HG03097 (cell line): ENCODE measurements at regions not wholly inside any gene's neighbourhood (a gene's known extent, or its start where the extent isn't known, plus 50 kb on each side); places are given as distances from the start of the nearest gene placed in this dataset.
"Not testable (repeated sequence)": the region's sequence is repeated elsewhere in the genome, so short reads cannot be mapped to it uniquely, and the experiment has no call there.

Source experiments
- ATAC-seq: cut with Tn5 transposase; IDR thresholded peaks from one replicate; pipeline ENCODE4 v1.9.1; 2021; ENCODE audit not compliant: unreplicated experiment, low FRiP score

- ATAC-seq: no peak
These were observed 266.7 kb upstream of the CDH11 start for GRCh38 chr16:65388592-65388991.

- no peak for ATAC-seq
These were observed 264.8 kb upstream of the CDH11 start for GRCh38 chr16:65386672-65387071.

GRCh38 chr16:65384441-65384840, 262.6 kb upstream of the CDH11 start:
- no peak for ATAC-seq

- no peak for ATAC-seq
These were observed 255.3 kb upstream of the CDH11 start for GRCh38 chr16:65377195-65377594.

GRCh38 chr16:65376601-65377000, 254.7 kb upstream of the CDH11 start:
- ATAC-seq: no peak

- no peak for ATAC-seq
These were observed 253.8 kb upstream of the CDH11 start for GRCh38 chr16:65375651-65376050.

GRCh38 chr16:65373097-65373496, 251.2 kb upstream of the CDH11 start:
- no peak for ATAC-seq

GRCh38 chr16:65372171-65372570, 250.3 kb upstream of the CDH11 start:
- no peak for ATAC-seq

GRCh38 chr16:65365732-65366715, 244.2 kb upstream of the CDH11 start:
- ATAC-seq: no peak

- ATAC-seq: not testable (repeated sequence)
These were observed 234.9 kb upstream of the CDH11 start for GRCh38 chr16:65356721-65357120.

- ATAC-seq: no peak
These were observed 233.8 kb upstream of the CDH11 start for GRCh38 chr16:65355706-65356105.

GRCh38 chr16:65353183-65353582, 231.3 kb upstream of the CDH11 start:
- no peak for ATAC-seq

GRCh38 chr16:65349626-65350025, 227.8 kb upstream of the CDH11 start:
- ATAC-seq: no peak

- no peak for ATAC-seq
These were observed 221.7 kb upstream of the CDH11 start for GRCh38 chr16:65343556-65343955.

GRCh38 chr16:65342231-65342866, 220.5 kb upstream of the CDH11 start:
- ATAC-seq: no peak

- ATAC-seq: no peak
These were observed 217.2 kb upstream of the CDH11 start for GRCh38 chr16:65339062-65339461.

GRCh38 chr16:65336160-65336559, 214.3 kb upstream of the CDH11 start:
- no peak for ATAC-seq

- no peak for ATAC-seq
These were observed 212.2 kb upstream of the CDH11 start for GRCh38 chr16:65334081-65334480.

GRCh38 chr16:65333283-65333682, 211.4 kb upstream of the CDH11 start:
- ATAC-seq: no peak

GRCh38 chr16:65327346-65327745, 205.5 kb upstream of the CDH11 start:
- ATAC-seq: no peak

- no peak for ATAC-seq
These were observed 201.9 kb upstream of the CDH11 start for GRCh38 chr16:65323655-65324237.
